IPS DF 6.9 (cell line): ENCODE measurements at regions not wholly inside any gene's neighbourhood (a gene's known extent, or its start where the extent isn't known, plus 50 kb on each side); places are given as distances from the start of the nearest gene placed in this dataset.

Experiments
- DNase-seq: peaks from one replicate; pipeline ENCODE4 v3.0.0-alpha.2; 2013; ENCODE audit warnings: low read depth, low spot score
- H3K27ac ChIP-seq: one replicate; pipeline ENCODE4 v1.5.1; 2013; ENCODE audit warnings: low read length, control low read depth
- H3K27me3 ChIP-seq: 2 replicates; pipeline ENCODE4 v1.6.1; 2013; ENCODE audit warnings: mild to moderate bottlenecking, low read length; ENCODE audit not compliant: control insufficient read depth, insufficient read depth
- H3K36me3 ChIP-seq: 2 replicates; pipeline ENCODE4 v1.6.1; 2013; ENCODE audit warnings: low read length; ENCODE audit not compliant: control insufficient read depth, insufficient read depth
- H3K4me1 ChIP-seq: 2 replicates; pipeline ENCODE4 v1.6.1; 2013; ENCODE audit warnings: low read length; ENCODE audit not compliant: control insufficient read depth, insufficient read depth
- H3K4me3 ChIP-seq: 2 replicates; pipeline ENCODE4 v1.5.1; 2013; ENCODE audit warnings: mild to moderate bottlenecking, low read length
- H3K9me3 ChIP-seq: 2 replicates; pipeline ENCODE4 v1.6.1; 2013; ENCODE audit warnings: low read length, inconsistent platforms; ENCODE audit not compliant: control insufficient read depth, insufficient read depth
- WGBS: extraction: QIAGEN DNeasy Blood & Tissue Kit; methylation state at CpG from one replicate; pipeline ENCODE4 v1.1.7; 2013; ENCODE audit warnings: mixed read lengths, missing lambda C conversion rate; ENCODE audit not compliant: insufficient read length, insufficient coverage; 5-methylcytosine and 5-hydroxymethylcytosine counted together

DNA sequence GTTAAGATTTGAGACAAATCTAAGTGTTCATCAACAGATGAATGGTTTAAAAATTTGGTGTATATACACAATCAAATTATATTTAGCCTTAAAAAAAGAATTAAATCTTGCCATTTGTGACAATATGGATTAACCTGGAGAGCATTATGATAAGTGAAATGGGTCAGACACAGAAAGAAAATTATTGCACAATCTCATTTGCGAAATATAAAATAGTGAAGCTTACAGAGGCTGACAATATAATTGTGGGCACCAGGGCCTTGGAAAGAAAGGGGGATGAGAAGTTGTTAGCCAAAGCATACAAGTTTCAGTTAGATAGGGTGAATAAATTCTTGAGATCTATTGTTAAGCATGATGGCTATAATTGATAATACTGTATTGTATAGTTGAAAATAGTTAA, 883.0 kb downstream of the TECRL start:
- no CpG with 5 or more reads among the region's 1 CpG for WGBS
- Histone ChIP-seq H3K4me3 (no peak overlapping the region), H3K27me3 (no peaks in the 10 kb centered on the region), H3K27ac (no peak overlapping the region), H3K36me3 (no peaks in the 10 kb centered on the region), H3K9me3 (peaks cover under 1% of the 10 kb centered on the region; the same call in 1 of the 2 replicates), H3K4me1 (no peaks in the 10 kb centered on the region)
- no peak for DNase-seq

DNA sequence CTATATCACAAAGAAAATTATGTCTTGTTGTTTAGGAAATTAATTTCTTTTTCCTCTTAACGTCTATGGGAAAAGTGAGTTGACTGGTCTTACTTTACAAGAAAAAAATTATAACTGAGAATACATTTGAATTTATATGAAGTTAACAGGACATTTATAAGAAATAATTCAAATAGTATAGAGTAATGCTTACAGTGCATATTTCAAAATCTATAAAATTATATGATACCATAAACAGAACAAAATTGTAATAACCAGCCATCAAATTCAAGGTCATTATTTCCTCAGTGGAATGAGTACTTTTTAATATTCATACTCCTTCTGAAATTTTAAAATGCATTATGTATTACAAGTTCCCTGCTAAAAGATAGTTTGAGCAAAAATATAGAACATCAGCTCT, 884.5 kb downstream of the TECRL start:
- DNase-seq: no peak
- Histone ChIP-seq H3K27me3 (no peaks in the 10 kb centered on the region), H3K9me3 (peaks cover 3% of the 10 kb centered on the region), H3K27ac (no peak overlapping the region), H3K4me3 (no peak overlapping the region), H3K36me3 (no peaks in the 10 kb centered on the region), H3K4me1 (no peaks in the 10 kb centered on the region)
- WGBS: no CpG with 5 or more reads among the region's 1 CpG

DNA sequence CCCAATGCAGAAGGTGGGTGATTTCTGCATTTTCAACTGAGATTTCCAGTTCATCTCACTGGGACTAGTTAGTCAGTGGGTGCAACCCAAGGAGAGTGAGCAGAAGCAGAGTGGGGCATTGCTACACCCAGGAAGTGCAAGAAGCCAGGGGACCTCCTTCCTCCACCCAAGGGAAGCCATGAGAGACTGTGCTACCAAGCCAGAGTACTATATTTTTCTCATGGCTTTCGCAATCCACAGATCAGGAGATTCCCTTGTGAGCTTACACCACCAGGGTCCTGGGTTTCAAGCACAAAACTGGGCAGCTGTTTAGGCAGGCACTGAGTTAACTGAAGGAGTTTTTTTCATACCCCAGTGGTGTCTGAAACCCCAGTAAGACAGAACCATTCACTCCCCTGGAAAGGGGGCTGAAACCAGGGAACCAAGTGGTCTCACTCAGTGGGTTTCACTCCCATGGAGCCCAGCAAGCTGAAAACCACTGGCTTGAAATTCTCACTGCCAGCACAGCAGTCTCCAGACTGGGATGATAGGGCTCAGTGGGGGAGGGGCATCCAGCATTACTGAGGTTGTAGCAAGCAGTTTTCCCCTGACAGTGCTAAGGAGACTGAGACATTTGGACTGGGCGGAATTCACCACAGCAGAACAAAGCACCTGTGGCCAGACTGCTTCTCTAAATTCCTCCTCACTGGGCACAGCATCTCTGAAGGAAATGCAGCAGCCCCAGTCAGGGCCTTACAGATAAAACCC, 903.4 kb downstream of the TECRL start:
- DNase-seq: no peak
- WGBS: no CpG with 5 or more reads among the region's 2 CpGs
- Histone ChIP-seq H3K4me3 (no peak overlapping the region), H3K27me3 (no peaks in the 10 kb centered on the region), H3K4me1 (no peaks in the 10 kb centered on the region), H3K36me3 (no peaks in the 10 kb centered on the region), H3K9me3 (no peaks in the 10 kb centered on the region), H3K27ac (no peak overlapping the region)

DNA sequence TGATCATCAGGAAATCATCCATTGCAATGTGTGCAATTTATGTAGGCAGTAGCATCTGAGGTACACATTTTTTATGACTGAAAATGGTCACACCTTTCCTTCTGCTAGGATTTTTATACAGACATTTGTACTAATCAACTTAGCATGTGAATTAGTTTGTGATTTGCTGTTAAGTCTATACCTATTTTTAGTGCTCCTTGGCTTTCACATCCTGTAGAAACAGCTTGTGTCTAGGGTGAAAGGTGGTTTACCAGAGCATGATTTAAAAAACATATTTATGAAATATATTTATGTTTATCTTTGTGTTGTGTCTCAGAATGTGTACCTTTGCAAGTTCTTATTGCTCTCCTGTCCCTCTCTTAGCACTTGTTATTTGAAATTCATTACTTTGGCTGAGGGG, 916.0 kb downstream of the TECRL start:
- Histone ChIP-seq H3K9me3 (no peaks in the 10 kb centered on the region), H3K27ac (no peak overlapping the region), H3K4me1 (no peaks in the 10 kb centered on the region), H3K36me3 (no peaks in the 10 kb centered on the region), H3K4me3 (no peak overlapping the region), H3K27me3 (no peaks in the 10 kb centered on the region)
- no peak for DNase-seq

DNA sequence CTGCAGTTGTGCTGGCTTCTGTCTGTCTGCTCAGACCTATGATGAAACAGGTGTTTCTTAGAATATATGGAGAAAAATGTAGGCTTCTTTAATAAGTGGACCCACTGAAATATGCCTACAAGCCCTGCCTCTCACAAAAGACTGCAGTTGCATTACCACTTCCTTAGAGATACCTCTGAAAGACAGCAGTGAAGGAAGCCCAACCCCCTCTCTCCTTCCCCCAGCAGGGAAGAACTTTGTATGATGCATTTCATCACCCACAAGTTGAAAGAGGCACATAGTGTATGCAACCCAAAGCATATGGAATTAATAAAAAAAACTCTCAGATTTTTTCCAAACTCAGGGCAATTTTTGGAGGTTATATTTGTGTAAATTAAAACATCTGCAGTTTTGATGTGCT, 916.7 kb downstream of the TECRL start:
- Histone ChIP-seq H3K4me3 (no peak overlapping the region), H3K36me3 (no peaks in the 10 kb centered on the region), H3K27ac (no peak overlapping the region), H3K9me3 (no peaks in the 10 kb centered on the region), H3K27me3 (no peaks in the 10 kb centered on the region), H3K4me1 (no peaks in the 10 kb centered on the region)
- no peak for DNase-seq

DNA sequence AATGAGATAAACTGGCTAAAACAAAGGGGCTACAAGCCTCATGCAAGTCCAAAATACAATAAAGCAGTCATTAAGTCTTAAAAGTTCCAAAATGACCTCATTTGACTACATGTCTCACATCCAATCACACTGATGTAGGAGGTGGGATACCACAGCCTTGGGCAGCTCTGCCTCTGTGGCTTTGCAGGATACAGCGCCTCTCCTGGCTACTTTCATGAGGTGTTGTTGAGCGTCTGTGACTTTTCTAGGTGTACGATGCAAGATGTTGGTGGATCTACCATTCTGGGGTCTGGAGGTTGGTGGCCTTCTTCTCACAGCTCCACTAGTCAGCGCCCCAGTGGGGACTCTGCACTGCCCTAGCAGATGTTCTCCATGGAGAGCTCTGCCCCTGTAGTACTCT, 944.9 kb downstream of the TECRL start:
- H3K4me3 ChIP-seq: no peak overlapping the region
- no peaks in the 10 kb centered on the region for H3K9me3 ChIP-seq
- H3K4me1 ChIP-seq: no peaks in the 10 kb centered on the region
- WGBS: no CpG with 5 or more reads among the region's 4 CpGs
- no peak for DNase-seq
- no peaks in the 10 kb centered on the region for H3K36me3 ChIP-seq
- no peak overlapping the region for H3K27ac ChIP-seq
- no peaks in the 10 kb centered on the region for H3K27me3 ChIP-seq

DNA sequence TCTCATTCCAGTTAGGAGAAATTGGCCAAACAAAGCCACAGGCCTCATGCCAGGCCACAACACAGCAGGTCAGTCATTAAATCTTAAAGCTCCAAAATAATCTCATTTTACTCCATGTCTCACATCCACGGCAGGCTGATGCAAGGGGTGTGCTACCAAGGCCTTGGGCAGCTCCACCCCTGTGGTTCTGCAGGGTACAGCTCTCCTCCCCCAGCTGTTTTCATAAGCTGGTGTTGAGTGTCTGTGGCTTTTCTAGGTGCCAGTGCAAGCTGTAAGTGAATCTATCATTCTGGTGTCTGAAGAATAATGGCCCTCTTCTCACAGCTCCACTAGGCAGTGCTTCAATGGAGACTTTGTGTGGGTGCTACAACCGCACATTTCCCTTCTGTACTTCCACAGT, 949.2 kb downstream of the TECRL start:
- H3K36me3 ChIP-seq: no peaks in the 10 kb centered on the region
- DNase-seq: no peak
- no peak overlapping the region for H3K4me3 ChIP-seq
- H3K27ac ChIP-seq: no peak overlapping the region
- no peaks in the 10 kb centered on the region for H3K9me3 ChIP-seq
- no CpG with 5 or more reads among the region's 2 CpGs for WGBS
- H3K27me3 ChIP-seq: no peaks in the 10 kb centered on the region
- no peaks in the 10 kb centered on the region for H3K4me1 ChIP-seq

DNA sequence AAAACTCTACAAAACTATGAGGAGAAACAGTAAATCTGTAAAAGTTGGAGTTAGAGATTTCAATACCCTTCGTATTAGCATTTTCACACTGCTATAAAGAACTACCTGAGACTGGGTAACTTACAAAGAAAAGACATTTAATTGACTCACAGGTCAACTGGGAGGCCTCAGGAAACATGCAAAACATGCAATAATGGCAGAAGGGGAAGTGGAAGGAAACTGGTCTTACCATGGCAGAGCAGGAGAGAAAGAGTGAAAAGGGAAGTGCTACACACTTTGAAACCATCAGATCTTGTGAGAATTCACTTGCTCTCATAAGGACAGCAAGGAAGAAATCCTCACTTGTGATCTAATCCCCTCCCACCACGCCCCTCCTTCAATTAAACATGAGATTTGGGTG, 949.9 kb downstream of the TECRL start:
- no peaks in the 10 kb centered on the region for H3K9me3 ChIP-seq
- H3K4me3 ChIP-seq: no peak overlapping the region
- H3K36me3 ChIP-seq: no peaks in the 10 kb centered on the region
- H3K4me1 ChIP-seq: no peaks in the 10 kb centered on the region
- no CpG with 5 or more reads among the region's 2 CpGs for WGBS
- no peaks in the 10 kb centered on the region for H3K27me3 ChIP-seq
- no peak for DNase-seq
- H3K27ac ChIP-seq: no peak overlapping the region

DNA sequence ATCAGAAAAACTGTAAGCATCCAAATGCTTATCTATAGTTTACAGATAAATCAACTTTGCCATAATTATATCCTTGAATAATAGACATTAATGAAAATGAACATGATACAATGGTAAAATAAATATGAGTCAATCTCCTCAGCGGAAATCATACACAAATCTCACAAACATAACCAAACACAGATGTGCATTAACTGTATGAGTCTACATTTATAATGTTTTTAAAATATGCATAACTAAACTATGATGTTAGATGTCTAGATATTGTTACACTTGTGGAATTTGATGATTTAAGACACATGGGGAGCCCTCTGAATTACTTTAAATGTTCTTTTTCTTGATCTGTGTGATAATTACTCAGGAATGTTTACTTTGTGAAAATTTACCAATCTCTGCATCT, 951.2 kb downstream of the TECRL start:
- no peaks in the 10 kb centered on the region for H3K4me1 ChIP-seq
- H3K27me3 ChIP-seq: no peaks in the 10 kb centered on the region
- no peak for DNase-seq
- no CpG with 5 or more reads among the region's 1 CpG for WGBS
- no peaks in the 10 kb centered on the region for H3K9me3 ChIP-seq
- H3K36me3 ChIP-seq: no peaks in the 10 kb centered on the region
- H3K27ac ChIP-seq: no peak overlapping the region
- H3K4me3 ChIP-seq: no peak overlapping the region

DNA sequence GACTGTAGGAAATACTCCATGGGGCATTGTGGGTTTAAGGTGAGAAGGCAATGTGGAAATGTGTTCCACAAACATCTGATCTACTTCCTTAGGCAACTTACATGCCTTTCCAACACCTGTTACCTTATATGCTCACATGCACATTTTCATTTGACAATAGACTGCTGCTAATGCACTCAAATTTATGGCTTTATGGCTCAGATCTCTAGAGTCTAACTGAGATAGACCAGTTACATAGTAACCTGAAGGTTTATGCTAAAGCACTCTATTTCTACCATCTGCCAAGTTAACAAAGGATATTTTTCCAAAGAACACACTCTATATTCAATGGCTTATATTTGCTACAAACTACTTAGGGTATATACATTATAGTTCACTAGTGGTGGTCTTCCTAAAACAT, 969.0 kb downstream of the TECRL start:
- H3K36me3 ChIP-seq: no peaks in the 10 kb centered on the region
- H3K27ac ChIP-seq: no peak overlapping the region

DNA sequence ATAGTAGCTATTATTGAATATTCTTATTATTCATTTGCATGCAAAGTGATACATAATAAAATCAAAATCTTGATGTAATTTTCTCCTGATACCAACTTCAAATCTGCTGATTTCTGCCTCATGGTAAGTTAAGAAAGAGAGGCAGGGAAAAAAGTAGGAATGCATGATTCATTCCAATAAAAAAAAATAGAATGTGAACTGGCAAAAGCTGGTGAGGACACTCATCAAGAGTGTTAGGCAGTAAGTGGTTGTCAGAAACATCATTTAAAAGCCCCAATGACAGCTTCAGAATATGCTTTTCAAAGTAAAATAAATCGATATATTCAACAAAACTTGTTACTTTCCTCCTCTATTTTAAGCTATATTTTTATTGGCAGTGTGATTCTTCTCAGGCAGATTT, 979.1 kb downstream of the TECRL start:
- Histone ChIP-seq H3K36me3 (no peaks in the 10 kb centered on the region), H3K27ac (no peak overlapping the region), H3K9me3 (no peaks in the 10 kb centered on the region), H3K27me3 (no peaks in the 10 kb centered on the region), H3K4me3 (no peak overlapping the region), H3K4me1 (no peaks in the 10 kb centered on the region)
- DNase-seq: no peak
- no CpG with 5 or more reads among the region's 1 CpG for WGBS

More for the DNA sequence above, 969.0 kb downstream of the TECRL start:
- Histone ChIP-seq H3K9me3 (no peaks in the 10 kb centered on the region), H3K4me1 (no peaks in the 10 kb centered on the region), H3K27me3 (no peaks in the 10 kb centered on the region), H3K4me3 (no peak overlapping the region)
- DNase-seq: no peak
